Activated naive CD8-positive, alpha-beta T cell treated with anti-CD3 and anti-CD28 coated beads, Interleukin-2, amount 50 U/mL, for 24 hours (primary cell): ENCODE measurements at regions not wholly inside any gene's neighbourhood (a gene's known extent, or its start where the extent isn't known, plus 50 kb on each side); places are given as distances from the start of the nearest gene placed in this dataset.
"Not testable (repeated sequence)": the region's sequence is repeated elsewhere in the genome, so short reads cannot be mapped to it uniquely, and the experiment has no call there.

ENCODE experiments used
- ATAC-seq: fragments of 150-1000 bp; cut with Tn5 transposase; one replicate; pipeline ENCODE4 v1.10.0; 2021
- DNase-seq: peaks from one replicate; pipeline ENCODE4 v3.0.0; 2021
- H3K27ac Mint-ChIP-seq: one replicate; pipeline ENCODE4 v1.8.0; 2021; ENCODE audit warnings: mild to moderate bottlenecking, mixed read lengths
- H3K27me3 Mint-ChIP-seq: one replicate; pipeline ENCODE4 v1.8.0; 2021; ENCODE audit warnings: mixed read lengths
- H3K36me3 Mint-ChIP-seq: one replicate; pipeline ENCODE4 v1.8.0; 2021; ENCODE audit warnings: low read depth, mixed read lengths
- H3K4me1 Mint-ChIP-seq: one replicate; pipeline ENCODE4 v1.8.0; 2021; ENCODE audit warnings: mixed read lengths
- H3K4me3 Mint-ChIP-seq: one replicate; pipeline ENCODE4 v1.8.0; 2021; ENCODE audit warnings: mild to moderate bottlenecking, moderate library complexity, mixed read lengths
- H3K9me3 Mint-ChIP-seq: one replicate; pipeline ENCODE4 v1.8.0; 2021; ENCODE audit warnings: mixed read lengths

- H3K36me3 Mint-ChIP-seq: no peaks in the 10 kb centered on the region
- ATAC-seq (no peak), DNase-seq (no peak)
- no peaks in the 10 kb centered on the region for H3K27me3 Mint-ChIP-seq
- no peaks in the 10 kb centered on the region for H3K4me1 Mint-ChIP-seq
- no peak overlapping the region for H3K4me3 Mint-ChIP-seq
- H3K9me3 Mint-ChIP-seq: no peaks in the 10 kb centered on the region
- no peak overlapping the region for H3K27ac Mint-ChIP-seq
These were observed 52.1 kb downstream of the PWWP3B start for GRCh38 chrX:106220177-106220576.

GRCh38 chrX:106243376-106243775 is 75.3 kb downstream of the PWWP3B start:
- Mint-ChIP-seq H3K27me3 (no peaks in the 10 kb centered on the region), H3K27ac (no peak overlapping the region), H3K4me3 (no peak overlapping the region), H3K36me3 (no peaks in the 10 kb centered on the region), H3K9me3 (no peaks in the 10 kb centered on the region), H3K4me1 (no peaks in the 10 kb centered on the region)
- no peak for DNase-seq
- ATAC-seq: no peak

- ATAC-seq (no peak), DNase-seq (no peak)
- Mint-ChIP-seq H3K27me3 (no peaks in the 10 kb centered on the region), H3K4me1 (no peaks in the 10 kb centered on the region), H3K4me3 (no peak overlapping the region), H3K27ac (no peak overlapping the region), H3K36me3 (no peaks in the 10 kb centered on the region), H3K9me3 (no peaks in the 10 kb centered on the region)
These were observed 78.4 kb downstream of the PWWP3B start for GRCh38 chrX:106246511-106246910.

DNA sequence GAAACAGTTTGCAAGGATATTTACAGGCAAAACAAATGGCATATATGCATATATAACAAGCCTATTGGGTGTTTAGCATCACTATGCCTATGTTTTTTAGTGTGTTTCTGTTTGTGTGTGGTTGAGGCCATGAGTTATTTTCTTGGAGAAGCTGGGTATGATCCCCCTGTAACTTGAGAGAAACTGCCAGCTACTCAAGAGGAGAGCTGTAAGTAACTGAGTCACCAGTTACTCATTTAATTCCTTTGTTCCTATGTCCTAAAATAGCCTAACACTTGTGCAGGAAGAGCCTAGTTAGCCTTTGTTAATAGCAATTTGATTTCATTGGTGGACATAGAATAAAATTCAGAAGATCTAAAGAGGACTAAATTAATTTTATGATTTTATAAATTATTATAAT is 79.1 kb downstream of the PWWP3B start:
- ATAC-seq (no peak), DNase-seq (no peak)
- H3K27me3 Mint-ChIP-seq: no peaks in the 10 kb centered on the region
- no peak overlapping the region for H3K27ac Mint-ChIP-seq
- no peaks in the 10 kb centered on the region for H3K4me1 Mint-ChIP-seq
- no peaks in the 10 kb centered on the region for H3K9me3 Mint-ChIP-seq
- no peaks in the 10 kb centered on the region for H3K36me3 Mint-ChIP-seq
- no peak overlapping the region for H3K4me3 Mint-ChIP-seq

GRCh38 chrX:106249706-106250379 is 81.7 kb downstream of the PWWP3B start:
- no peak overlapping the region for H3K27ac Mint-ChIP-seq
- H3K27me3 Mint-ChIP-seq: no peaks in the 10 kb centered on the region
- DNase-seq (no peak), ATAC-seq (no peak)
- H3K4me1 Mint-ChIP-seq: no peaks in the 10 kb centered on the region
- H3K36me3 Mint-ChIP-seq: no peaks in the 10 kb centered on the region
- no peaks in the 10 kb centered on the region for H3K9me3 Mint-ChIP-seq
- no peak overlapping the region for H3K4me3 Mint-ChIP-seq

GRCh38 chrX:106263817-106264216 is 95.7 kb downstream of the PWWP3B start:
- Mint-ChIP-seq H3K36me3 (no peaks in the 10 kb centered on the region), H3K27ac (no peak overlapping the region), H3K4me1 (no peaks in the 10 kb centered on the region), H3K9me3 (no peaks in the 10 kb centered on the region), H3K27me3 (no peaks in the 10 kb centered on the region), H3K4me3 (no peak overlapping the region)
- ATAC-seq (no peak), DNase-seq (no peak)

DNA sequence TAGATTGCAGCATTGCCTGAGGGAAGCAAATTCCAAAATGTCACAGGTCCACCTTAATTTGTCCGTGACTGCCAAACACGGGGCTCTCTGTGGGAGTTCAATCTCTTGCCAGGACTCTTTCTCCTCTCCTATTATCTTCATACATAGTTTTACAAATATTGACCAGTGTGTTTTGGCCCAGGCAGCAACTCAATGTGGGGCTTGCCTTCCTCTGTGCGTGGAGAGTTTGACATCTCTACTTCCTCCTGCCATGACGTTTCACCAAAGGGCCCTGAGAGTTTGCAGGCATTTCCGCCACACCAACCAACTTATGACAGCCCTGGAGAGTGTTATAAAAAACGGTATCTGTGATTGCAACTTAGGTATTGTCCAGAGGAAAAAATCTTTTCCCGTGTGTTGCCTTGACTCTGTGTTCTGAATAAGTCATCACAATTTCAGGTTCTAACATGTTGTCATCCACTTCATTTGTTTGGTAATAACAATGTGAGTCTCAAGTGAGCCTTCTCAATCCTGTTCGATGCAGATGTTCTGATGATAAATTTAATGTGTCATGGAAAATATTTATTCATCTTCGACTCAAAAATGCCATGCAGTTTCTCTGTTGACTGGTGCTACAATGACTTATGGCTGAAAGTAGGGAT is 106.0 kb downstream of the PWWP3B start:
- not testable (repeated sequence) for H3K27me3 Mint-ChIP-seq, H3K27ac Mint-ChIP-seq

GRCh38 chrX:106275172-106275571 is 107.1 kb downstream of the PWWP3B start:
- not testable (repeated sequence) for DNase-seq, H3K27ac Mint-ChIP-seq, H3K9me3 Mint-ChIP-seq, ATAC-seq, H3K36me3 Mint-ChIP-seq, H3K4me1 Mint-ChIP-seq, H3K4me3 Mint-ChIP-seq, H3K27me3 Mint-ChIP-seq

More for the DNA sequence above, 106.0 kb downstream of the PWWP3B start:
- not testable (repeated sequence) for DNase-seq, H3K36me3 Mint-ChIP-seq, H3K4me1 Mint-ChIP-seq, H3K4me3 Mint-ChIP-seq, ATAC-seq, H3K9me3 Mint-ChIP-seq

DNA sequence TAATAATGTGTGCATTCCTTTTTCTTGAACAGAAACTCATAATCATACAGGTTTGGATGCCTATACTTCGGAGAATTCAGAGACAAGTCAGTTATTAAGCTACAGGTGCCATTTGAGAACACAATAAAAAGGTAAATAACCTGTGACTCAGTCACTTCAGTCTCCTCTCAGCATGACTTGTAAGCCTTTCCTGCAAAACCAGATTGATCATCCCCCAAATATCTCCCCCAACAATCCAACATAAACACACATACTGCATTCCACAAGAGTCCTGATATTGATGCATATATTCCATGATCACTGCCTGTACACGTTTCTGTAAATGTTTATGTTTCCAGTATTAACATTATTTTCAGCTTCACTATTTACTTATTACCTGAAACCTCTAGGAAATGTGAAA is 110.8 kb downstream of the PWWP3B start:
- H3K9me3 Mint-ChIP-seq: no peaks in the 10 kb centered on the region
- H3K36me3 Mint-ChIP-seq: no peaks in the 10 kb centered on the region
- H3K4me1 Mint-ChIP-seq: no peaks in the 10 kb centered on the region
- ATAC-seq (no peak), DNase-seq (no peak)
- no peaks in the 10 kb centered on the region for H3K27me3 Mint-ChIP-seq
- H3K27ac Mint-ChIP-seq: no peak overlapping the region
- H3K4me3 Mint-ChIP-seq: no peak overlapping the region

- no peaks in the 10 kb centered on the region for H3K36me3 Mint-ChIP-seq
- ATAC-seq (no peak), DNase-seq (no peak)
- no peaks in the 10 kb centered on the region for H3K4me1 Mint-ChIP-seq
- H3K27me3 Mint-ChIP-seq: no peaks in the 10 kb centered on the region
- no peak overlapping the region for H3K4me3 Mint-ChIP-seq
- H3K27ac Mint-ChIP-seq: no peak overlapping the region
- no peaks in the 10 kb centered on the region for H3K9me3 Mint-ChIP-seq
These were observed 113.3 kb downstream of the PWWP3B start for GRCh38 chrX:106281383-106281782.

GRCh38 chrX:106283841-106284240 is 115.7 kb downstream of the PWWP3B start:
- Mint-ChIP-seq H3K4me3 (no peak overlapping the region), H3K9me3 (no peaks in the 10 kb centered on the region), H3K27ac (no peak overlapping the region), H3K4me1 (no peaks in the 10 kb centered on the region), H3K36me3 (no peaks in the 10 kb centered on the region), H3K27me3 (no peaks in the 10 kb centered on the region)
- ATAC-seq: no peak
- no peak for DNase-seq

DNA sequence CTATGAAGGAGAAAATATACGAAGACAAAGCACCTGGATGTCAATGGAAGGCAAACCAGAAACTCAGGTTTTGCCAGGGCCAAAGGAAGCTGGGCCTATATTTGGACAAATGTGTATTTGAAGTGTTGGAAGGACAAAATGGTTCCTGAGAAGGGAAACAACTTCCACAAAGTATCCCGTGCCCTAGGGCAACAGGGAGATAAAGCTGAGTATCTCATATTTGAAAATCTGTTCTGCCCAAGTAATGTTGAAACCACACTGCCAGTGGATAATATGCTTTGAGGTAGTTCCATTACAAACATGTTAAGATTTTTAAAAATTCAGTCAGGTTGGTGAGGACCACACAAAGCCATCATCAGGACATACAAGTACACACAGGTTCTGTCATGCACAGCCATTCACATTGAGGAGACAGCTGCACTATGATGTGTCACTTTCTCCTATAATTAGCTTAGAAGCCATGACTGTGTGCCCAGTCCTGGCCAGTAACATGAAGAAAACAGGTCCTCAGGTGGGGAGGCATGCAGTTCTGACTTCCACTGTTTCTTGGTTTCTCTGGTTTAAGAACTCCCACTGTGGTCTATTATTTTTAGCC is 116.4 kb downstream of the PWWP3B start:
- H3K36me3 Mint-ChIP-seq: no peaks in the 10 kb centered on the region
- no peak overlapping the region for H3K27ac Mint-ChIP-seq
- H3K9me3 Mint-ChIP-seq: no peaks in the 10 kb centered on the region
- H3K4me3 Mint-ChIP-seq: no peak overlapping the region
- DNase-seq (no peak), ATAC-seq (no peak)
- H3K27me3 Mint-ChIP-seq: no peaks in the 10 kb centered on the region
- no peaks in the 10 kb centered on the region for H3K4me1 Mint-ChIP-seq

DNA sequence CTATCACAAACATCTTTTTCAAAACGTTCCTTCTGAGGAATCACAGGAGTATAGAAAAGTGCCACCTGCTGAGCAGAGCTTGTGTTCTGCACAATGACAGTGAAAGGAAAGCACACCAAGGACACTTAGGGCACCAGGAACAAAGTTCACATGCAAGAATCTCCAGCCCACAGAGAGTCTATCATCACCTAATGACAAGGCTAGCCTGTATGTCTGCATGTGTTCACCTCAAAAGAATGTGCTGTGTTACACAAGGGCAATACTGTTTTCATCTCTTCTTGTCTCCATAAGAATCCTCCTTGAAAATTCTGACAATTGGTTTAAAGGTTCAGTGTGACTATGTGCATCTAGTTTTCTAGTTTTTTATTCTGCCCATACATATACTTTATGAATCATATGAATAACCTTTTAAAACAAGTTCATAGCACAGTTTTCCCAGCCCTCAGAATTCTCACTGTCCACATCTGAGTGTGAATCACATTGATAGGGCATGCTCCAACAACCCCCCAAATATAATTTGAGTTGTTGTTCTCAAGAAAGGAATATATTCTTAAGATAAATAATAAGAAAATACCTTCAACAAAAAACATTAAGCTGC is 118.0 kb downstream of the PWWP3B start:
- no peak for ATAC-seq

DNA sequence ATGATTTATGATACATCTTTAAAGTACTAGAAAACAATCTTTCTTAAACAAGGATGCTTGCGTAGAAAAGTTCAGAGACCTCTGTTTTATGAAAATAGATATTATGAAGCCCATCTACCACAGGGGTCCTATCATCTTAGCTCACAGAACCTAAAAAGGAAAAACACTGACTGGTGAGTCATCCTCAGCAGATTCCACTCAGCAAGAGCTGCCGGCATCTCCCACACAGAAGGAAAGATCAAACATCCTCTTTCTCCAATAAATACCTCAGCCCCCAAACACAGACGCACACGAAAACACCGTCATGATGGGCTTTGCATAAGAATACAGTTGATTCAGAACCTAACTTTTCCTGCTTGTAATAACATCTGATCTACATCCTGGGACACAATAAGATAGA is 122.7 kb downstream of the PWWP3B start:
- H3K27ac Mint-ChIP-seq, H3K27me3 Mint-ChIP-seq, DNase-seq, H3K4me1 Mint-ChIP-seq, H3K4me3 Mint-ChIP-seq, H3K36me3 Mint-ChIP-seq, ATAC-seq, H3K9me3 Mint-ChIP-seq: not testable (repeated sequence)

More for the DNA sequence above, 118.0 kb downstream of the PWWP3B start:
- no peak overlapping the region for H3K27ac Mint-ChIP-seq
- H3K4me1 Mint-ChIP-seq: no peaks in the 10 kb centered on the region
- H3K27me3 Mint-ChIP-seq: no peaks in the 10 kb centered on the region
- no peak for DNase-seq
- H3K4me3 Mint-ChIP-seq: no peak overlapping the region
- no peaks in the 10 kb centered on the region for H3K9me3 Mint-ChIP-seq
- no peaks in the 10 kb centered on the region for H3K36me3 Mint-ChIP-seq

DNA sequence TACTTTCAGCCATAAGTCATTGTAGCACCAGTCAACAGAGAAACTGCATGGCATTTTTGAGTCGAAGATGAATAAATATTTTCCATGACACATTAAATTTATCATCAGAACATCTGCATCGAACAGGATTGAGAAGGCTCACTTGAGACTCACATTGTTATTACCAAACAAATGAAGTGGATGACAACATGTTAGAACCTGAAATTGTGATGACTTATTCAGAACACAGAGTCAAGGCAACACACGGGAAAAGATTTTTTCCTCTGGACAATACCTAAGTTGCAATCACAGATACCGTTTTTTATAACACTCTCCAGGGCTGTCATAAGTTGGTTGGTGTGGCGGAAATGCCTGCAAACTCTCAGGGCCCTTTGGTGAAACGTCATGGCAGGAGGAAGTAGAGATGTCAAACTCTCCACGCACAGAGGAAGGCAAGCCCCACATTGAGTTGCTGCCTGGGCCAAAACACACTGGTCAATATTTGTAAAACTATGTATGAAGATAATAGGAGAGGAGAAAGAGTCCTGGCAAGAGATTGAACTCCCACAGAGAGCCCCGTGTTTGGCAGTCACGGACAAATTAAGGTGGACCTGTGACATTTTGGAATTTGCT is 123.8 kb downstream of the PWWP3B start:
- H3K27me3 Mint-ChIP-seq, H3K36me3 Mint-ChIP-seq, H3K4me3 Mint-ChIP-seq, DNase-seq, H3K9me3 Mint-ChIP-seq, H3K27ac Mint-ChIP-seq, H3K4me1 Mint-ChIP-seq, ATAC-seq: not testable (repeated sequence)
